22Rv1 (cell line): ENCODE measurements at regions not wholly inside any gene's neighbourhood (a gene's known extent, or its start where the extent isn't known, plus 50 kb on each side); places are given as distances from the start of the nearest gene placed in this dataset.

Source experiments
- CTCF ChIP-seq: fragments of 450-650 bp; IDR thresholded peaks from 2 replicates; pipeline ENCODE4 v1.5.1; 2017; ENCODE audit warnings: mild to moderate bottlenecking
- ZFX ChIP-seq: fragments of 450-650 bp; IDR thresholded peaks from 2 replicates; pipeline ENCODE4 v1.6.1; 2017; ENCODE audit warnings: antibody characterized with exemption, borderline replicate concordance

GRCh38 chr14:34362641-34363251, 99.3 kb downstream of the SPTSSA start:
- no peak for TF ChIP-seq CTCF
- no peak for TF ChIP-seq ZFX
